ENCODE measurements at regions not wholly inside any gene's neighbourhood (a gene's known extent, or its start where the extent isn't known, plus 50 kb on each side); places are given as distances from the start of the nearest gene placed in this dataset.

DNA sequence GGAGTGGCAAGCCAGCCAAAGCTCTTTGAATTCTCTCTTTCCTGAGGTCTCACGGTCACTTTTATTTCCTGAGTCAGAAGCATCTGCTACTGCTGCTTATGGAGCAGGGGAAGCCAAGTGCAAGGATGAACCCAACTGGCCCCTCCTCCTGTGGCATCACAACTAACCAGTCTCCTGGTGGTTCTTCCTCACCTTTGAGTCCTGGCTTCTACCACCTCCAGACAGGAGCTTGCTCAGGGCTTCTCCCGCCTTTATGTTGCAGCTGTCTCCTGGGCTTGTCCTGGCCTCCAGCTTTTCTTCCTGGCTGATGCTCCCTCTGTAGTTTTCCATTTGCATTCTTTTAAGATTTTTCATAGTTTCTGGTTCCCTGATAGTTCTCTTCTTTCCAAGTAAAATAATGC, 349.7 kb upstream of the NRP1 start:
- TF ChIP-seq, protein P1, sequence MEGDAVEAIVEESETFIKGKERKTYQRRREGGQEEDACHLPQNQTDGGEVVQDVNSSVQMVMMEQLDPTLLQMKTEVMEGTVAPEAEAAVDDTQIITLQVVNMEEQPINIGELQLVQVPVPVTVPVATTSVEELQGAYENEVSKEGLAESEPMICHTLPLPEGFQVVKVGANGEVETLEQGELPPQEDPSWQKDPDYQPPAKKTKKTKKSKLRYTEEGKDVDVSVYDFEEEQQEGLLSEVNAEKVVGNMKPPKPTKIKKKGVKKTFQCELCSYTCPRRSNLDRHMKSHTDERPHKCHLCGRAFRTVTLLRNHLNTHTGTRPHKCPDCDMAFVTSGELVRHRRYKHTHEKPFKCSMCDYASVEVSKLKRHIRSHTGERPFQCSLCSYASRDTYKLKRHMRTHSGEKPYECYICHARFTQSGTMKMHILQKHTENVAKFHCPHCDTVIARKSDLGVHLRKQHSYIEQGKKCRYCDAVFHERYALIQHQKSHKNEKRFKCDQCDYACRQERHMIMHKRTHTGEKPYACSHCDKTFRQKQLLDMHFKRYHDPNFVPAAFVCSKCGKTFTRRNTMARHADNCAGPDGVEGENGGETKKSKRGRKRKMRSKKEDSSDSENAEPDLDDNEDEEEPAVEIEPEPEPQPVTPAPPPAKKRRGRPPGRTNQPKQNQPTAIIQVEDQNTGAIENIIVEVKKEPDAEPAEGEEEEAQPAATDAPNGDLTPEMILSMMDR (conservative IDR thresholded peaks at IDR 0.05; ENCODE audit: low read depth, low read length): no peak
- no peak for TF ChIP-seq EZH2 (IDR thresholded peaks at IDR 0.05; ENCODE audit: borderline replicate concordance, low read depth, low read length, poor library complexity, severe bottlenecking)
